GM19463 (cell line): ENCODE measurements at regions not wholly inside any gene's neighbourhood (a gene's known extent, or its start where the extent isn't known, plus 50 kb on each side); places are given as distances from the start of the nearest gene placed in this dataset.
A peak's percentile ranks its signal among the peaks of the same experiment; 100 is the strongest.

Experiments used
- ATAC-seq: cut with Tn5 transposase; IDR thresholded peaks from one replicate; pipeline ENCODE4 v1.9.1; 2021; ENCODE audit warnings: mild to moderate bottlenecking, moderate library complexity; ENCODE audit not compliant: unreplicated experiment

GRCh38 chr4:144902614-144903013 is 195.4 kb downstream of the ANAPC10 start:
- ATAC-seq, result no peak

- no peak for ATAC-seq
Observed at GRCh38 chr4:144903953-144904711, 193.9 kb downstream of the ANAPC10 start.

- ATAC-seq, result no peak
Observed at GRCh38 chr4:144905286-144905685, 192.7 kb downstream of the ANAPC10 start.

- peak; percentile 54 for ATAC-seq
Observed at GRCh38 chr4:144906181-144906925, 191.6 kb downstream of the ANAPC10 start.

- no peak for ATAC-seq
Observed at GRCh38 chr4:144910723-144911122, 187.3 kb downstream of the ANAPC10 start.
